RKO (cell line): ENCODE measurements at regions not wholly inside any gene's neighbourhood (a gene's known extent, or its start where the extent isn't known, plus 50 kb on each side); places are given as distances from the start of the nearest gene placed in this dataset.

Experiments used
- DNase-seq: peaks from one replicate; pipeline ENCODE4 v3.0.0-alpha.2; 2016; ENCODE audit warnings: low spot score

DNA sequence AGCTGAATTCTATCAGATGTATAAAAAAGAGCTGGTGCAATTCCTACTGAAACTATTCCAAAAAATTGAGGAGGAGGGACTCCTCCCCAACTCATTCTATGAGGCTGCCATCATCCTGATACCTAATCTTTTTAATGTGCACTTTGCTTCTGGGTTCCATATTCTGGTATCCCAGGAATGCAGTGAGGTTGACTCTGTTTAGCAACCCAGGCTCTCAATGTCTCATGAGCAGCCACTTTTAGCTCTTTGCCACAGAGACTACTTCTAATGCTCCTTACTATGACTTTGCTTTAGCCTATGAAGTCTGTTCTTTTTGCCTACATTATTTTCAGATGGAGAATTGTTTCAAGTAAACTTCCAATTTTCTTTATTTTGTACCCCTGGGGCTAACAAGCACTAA, 185.5 kb upstream of the NRSN1 start:
- no peak for DNase-seq

DNA sequence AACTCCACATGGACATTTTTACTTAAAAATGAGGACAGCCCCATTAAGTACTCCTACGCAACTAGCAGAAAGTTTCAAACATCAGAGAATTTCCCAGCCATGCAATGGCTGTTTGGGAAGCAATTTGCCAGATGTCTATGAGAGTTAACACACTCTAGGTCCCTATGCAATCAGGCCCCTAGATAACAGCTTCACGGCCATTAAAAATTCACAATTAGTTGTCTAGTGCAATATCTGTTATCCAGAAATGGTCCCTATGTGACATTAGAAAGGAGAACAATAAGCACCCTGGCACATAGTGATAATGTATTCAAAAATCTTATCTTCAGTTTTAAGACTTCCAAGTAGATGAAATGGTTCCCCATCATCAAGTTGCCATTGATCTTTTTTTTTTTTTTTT, 174.3 kb upstream of the NRSN1 start:
- no peak for DNase-seq

GRCh38 chr6:23952245-23952644, 173.8 kb upstream of the NRSN1 start:
- DNase-seq, result no peak

DNA sequence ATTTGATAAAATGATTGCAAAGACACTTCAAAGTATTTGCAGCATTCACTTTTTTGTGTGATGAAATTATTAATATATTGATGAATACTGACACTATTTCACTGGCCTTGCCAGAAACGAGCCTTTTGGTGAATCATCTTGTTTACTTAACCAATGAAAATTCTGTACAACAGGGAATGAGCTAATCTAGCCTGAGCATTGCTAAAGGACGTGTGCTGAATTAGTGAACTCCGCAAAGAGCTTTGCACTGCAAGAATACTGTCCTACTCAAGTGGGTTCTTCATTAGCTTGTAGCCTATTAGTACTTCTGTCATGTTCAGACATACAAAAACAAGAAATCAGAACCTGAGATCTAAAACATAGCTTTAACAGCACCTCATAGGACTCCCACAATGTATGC, 172.0 kb upstream of the NRSN1 start:
- DNase-seq, result no peak

GRCh38 chr6:23957017-23957416, 169.0 kb upstream of the NRSN1 start:
- DNase-seq, result no peak

DNA sequence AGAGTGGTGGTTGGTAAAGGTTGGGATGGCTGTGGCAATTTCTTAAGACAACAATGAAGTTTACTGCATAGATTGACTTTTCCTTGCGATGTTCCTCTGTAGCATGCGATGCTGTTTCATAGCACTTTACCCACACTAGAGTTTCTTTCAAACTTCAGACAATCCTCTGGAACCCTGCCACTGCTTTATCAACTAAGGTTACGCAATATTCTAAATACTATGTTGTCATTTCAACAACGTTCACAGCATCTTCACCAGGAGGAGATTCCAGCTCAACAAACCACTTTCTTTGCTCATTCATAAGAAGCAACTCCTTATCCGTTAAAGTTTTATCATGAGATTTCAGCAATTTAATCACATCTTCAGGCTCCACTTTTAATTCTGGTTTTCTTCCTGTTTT, 161.2 kb upstream of the NRSN1 start:
- DNase-seq, result no peak

DNA sequence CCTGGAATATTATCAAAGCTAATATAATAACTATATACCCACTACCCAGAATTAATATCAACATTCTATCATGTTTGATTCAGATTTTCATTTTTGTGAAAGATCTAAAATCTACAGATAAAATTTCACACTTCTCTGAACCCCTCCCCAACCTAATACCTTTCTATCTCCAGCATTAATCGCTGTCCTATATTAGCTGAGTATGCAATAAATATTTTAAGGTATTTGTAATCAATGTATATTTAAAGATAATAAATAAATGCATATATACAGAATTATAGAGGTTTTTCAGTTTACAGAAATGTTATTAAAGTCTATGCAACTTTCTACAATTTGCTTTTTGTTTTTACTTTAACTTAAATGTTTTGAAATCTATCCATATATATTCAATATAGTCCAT, 156.7 kb upstream of the NRSN1 start:
- DNase-seq, result no peak

DNA sequence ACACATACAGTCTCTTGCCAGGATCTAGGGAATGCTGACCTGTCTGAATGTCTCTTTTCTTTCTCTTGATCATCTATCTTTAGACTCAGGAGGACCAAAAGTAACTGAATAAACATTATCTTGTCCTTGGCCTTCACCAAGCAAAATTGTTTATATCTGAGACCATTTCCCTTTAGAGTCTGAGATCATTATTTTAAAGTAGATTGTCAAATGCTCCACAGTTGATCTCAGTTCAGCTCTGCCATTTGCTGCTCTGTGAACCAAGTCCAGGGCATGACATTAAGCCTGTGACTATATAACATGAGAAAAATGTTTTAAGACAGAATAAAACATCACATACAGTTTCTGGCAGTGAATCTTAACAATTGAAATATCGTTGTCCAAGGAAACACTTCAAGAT, 148.3 kb upstream of the NRSN1 start:
- DNase-seq, result no peak

DNA sequence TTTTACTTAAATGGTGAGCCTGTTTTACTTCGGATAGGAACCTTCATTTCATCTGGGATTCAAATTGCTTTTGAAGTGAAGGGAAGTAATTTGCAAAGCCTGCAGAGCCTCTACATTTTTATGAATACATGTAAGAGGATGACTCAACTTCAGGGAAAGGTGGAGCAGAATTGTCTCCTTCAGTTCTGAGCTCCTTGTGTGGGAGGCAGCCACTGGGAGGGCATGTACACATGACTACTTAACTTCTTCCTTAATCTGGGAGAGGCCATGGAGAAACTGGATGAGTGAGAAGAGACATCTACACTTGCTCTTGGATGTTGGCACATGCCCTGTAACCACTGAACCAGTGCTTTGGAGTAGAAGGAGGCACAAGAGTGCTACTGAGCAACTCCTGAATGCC, 145.1 kb upstream of the NRSN1 start:
- peak; percentile 4 for DNase-seq

- no peak for DNase-seq
Measured at GRCh38 chr6:23981923-23982322, 144.1 kb upstream of the NRSN1 start.

DNA sequence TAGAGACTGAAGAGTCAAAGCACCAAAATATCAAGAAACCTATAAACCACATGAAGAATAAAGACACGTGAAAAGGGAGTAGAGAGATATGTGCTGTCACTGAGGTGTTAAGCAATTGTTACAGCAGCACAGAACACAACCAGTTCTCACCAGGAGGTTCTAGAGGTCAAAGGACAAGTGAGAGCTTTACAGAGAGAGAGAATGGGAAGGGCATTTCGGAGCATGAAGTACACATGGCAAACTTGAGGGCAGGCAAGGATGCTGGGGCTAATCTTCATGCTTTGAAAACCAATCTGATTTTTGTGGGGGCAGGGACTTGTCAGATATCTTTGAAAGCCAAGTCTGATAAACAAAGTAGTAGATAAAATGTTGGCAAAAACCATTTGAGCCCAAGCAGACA, 142.3 kb upstream of the NRSN1 start:
- no peak for DNase-seq

DNA sequence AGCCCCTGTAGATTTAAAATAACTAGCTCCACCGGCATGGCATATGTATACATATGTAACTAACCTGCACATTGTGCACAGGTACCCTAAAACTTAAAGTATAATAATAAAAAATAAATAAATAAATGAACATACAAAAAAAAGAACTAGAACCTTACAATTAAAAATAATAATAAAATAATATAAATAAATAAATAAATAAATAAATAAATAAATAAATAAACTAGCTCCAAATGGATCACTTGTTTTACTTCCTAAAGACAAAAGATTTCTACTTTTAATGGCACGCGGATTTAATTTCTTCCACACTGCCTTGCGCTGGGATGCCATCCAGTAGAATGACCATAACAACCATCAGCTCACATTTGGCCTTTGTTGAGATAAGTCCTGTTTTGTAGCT, 141.0 kb upstream of the NRSN1 start:
- DNase-seq, result no peak

- DNase-seq, result no peak
Measured at GRCh38 chr6:23989885-23990533, 136.0 kb upstream of the NRSN1 start.

- no peak for DNase-seq
Measured at GRCh38 chr6:23994013-23994412, 132.0 kb upstream of the NRSN1 start.

DNA sequence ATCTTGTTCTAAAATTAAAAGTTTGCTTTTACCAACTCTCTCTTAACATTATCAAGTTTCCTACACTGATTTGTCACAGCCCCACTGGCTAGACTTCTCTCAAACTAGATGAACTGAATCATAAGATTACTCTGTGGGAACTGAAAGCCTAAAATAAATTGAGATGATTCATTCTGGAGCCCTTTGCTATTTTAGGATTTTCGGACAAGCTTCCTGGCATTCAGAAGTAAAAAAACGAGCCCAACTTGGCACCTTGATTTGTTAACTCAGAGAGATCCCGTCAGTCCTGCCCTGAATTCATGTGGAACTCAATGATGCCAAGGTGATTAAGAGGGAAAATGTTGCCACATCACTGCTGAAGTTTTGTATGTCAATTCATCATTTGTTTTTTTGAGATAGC, 122.0 kb upstream of the NRSN1 start:
- peak; percentile 24 for DNase-seq

GRCh38 chr6:24004659-24005058, 121.4 kb upstream of the NRSN1 start:
- DNase-seq, result no peak

DNA sequence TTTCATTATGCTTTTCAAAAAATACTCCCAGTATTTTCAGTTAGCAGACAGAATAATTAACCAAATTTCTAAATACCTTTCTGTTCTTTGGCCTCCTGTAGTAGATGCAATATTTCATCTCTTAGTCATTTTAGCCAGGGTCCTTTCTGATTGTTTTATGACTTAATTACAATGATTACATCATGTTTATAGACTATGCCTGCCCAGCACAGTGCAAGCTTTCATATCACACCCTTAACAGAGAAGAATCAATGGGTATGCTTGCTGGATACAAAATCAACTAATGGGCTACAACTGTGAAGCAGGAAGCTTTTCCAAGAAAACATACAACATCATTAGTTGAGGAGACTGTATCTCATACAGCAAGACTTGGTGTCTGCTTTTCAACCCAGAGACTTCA, 119.8 kb upstream of the NRSN1 start:
- no peak for DNase-seq

DNA sequence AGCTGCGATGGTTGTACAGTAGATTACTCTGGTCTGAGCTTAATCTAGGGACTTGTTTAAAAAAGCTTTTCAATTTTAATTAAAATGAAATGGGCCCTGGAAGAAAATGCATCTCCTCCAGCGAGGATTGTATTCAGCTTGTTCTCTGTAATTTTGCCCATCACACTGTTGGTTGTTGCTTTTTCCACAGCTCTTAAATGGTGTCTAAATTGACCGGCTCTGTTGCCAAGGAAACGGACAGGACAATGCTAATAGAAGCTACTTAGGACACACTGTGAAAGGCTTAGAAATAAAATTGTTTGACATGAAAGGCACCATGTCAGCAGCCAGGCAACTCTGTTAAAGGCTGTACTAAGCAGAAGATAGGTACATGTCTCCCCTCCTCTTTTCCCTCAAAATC, 116.7 kb upstream of the NRSN1 start:
- no peak for DNase-seq

DNA sequence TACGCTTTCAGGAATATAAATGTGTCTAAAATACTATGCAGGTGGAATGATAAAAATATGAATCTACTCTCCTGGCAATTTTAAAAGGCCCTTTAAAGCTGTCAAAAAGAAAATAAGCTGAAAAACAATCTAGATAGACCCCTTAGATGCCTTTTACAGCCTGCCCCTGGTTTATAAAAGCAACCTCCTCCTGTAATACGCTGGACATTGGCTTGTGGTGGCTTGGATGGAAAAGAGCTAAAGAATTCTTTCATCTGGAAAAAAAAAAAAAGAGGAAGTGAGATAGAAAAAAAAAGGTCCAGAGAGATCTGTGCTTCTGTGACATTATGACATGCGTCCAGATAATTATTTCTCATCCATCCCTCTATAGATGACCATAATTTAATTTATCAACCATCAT, 115.9 kb upstream of the NRSN1 start:
- no peak for DNase-seq

GRCh38 chr6:24016286-24016685, 109.7 kb upstream of the NRSN1 start:
- no peak for DNase-seq

DNA sequence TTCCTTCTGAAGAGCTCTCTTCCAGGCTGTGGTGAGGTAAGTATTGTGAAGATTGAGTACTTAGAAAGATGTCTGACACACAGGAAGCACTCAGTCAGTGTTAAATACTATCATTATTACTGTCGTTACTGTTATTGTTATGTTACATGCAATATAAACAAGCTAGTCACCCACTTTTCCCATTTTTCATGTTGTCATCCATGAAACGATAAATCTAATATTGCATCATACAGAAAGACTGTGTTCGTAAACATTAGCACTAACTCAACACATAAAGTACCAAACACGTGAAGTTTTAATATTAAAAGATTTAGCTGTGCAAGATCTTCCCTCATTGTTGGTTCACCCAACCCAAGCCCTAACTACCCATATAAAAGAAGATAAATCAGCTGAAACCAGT, 109.2 kb upstream of the NRSN1 start:
- no peak for DNase-seq

- DNase-seq, result no peak
Measured at GRCh38 chr6:24019393-24019792, 106.6 kb upstream of the NRSN1 start.

- no peak for DNase-seq
Measured at GRCh38 chr6:24019830-24020229, 106.2 kb upstream of the NRSN1 start.

GRCh38 chr6:24026050-24026449, 100.0 kb upstream of the NRSN1 start:
- no peak for DNase-seq

DNA sequence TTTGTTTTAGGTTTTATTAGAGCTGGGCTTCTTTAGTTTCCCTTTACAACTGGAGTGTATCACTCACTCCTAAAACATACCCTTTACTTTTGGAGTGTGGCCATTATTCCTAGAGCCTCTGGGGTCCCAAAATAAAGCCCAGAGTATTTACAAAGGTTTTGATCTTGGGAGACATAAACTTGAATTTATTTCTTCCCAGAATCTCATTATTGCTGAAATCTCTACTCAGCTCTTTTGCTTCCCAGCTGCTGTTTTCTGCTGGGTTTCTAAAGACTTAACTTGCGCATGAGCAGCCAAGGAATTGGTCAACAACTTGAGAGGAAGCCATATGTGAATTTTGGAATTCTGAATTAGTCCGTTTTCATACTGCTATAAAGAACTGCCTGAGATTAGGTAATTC, 94.5 kb upstream of the NRSN1 start:
- DNase-seq, result no peak
